K562 (cell line): ENCODE measurements at regions not wholly inside any gene's neighbourhood (a gene's known extent, or its start where the extent isn't known, plus 50 kb on each side); places are given as distances from the start of the nearest gene placed in this dataset.

Source experiments
- ATAC-seq: fragments of 200-7000 bp; cut with Tn5 transposase; 3 replicates; pipeline ENCODE4 v1.9.1; 2020; ENCODE audit warnings: moderate library complexity
- BruUV-seq: library from RNA; stranded (reverse); fragments of 400-500 nt; replicated peaks from 2 replicates; lab custom pipeline; 2021; lab: Mats Ljungman, UMichigan
- CTCF ChIA-PET: fragments of 300-600 bp; formaldehyde crosslinking; extraction: SDS; loops from one replicate; lab custom pipeline; 2021; ENCODE audit warnings: low intra/inter-chr PET ratio; lab: Yijun Ruan, JAX
- POLR2A ChIA-PET: fragments of 300-600, 350-650 bp; sonication (Branson Sonifier 250); formaldehyde crosslinking; extraction: SDS; loops from one replicate; lab custom pipeline; 2021; ENCODE audit warnings: antibody characterized with exemption, inconsistent platforms; lab: Yijun Ruan, JAX
- DNase-seq, 4 experiments: peaks; one replicate each; pipeline versions ENCODE4 v3.0.0 to v3.0.0-alpha.2; 2011 to 2018; ENCODE audit warnings: low spot score in 3 of 4, mixed read lengths in 3 of 4; ENCODE audit errors: extremely low read depth in 1 of 4
- FAIRE-seq: peaks from 2 replicates; lab custom pipeline; 2011; peaks lifted over from hg19 to GRCh38; lab: Jason Lieb, UNC
- H2AFZ ChIP-seq: 2 replicates; pipeline ENCODE4 v1.6.0; 2011; ENCODE audit warnings: low read depth, low read length, control low read depth, inconsistent platforms
- H3K27ac ChIP-seq: fragments of 200-600 bp; 3 replicates; pipeline ENCODE4 v1.8.0; 2011; ENCODE audit warnings: low read depth, mild to moderate bottlenecking, control low read depth, inconsistent platforms, low read length, moderate library complexity, mixed read lengths; ENCODE audit errors: extremely low read depth
- H3K27me3 ChIP-seq, 2 experiments: fragments of 300-600 bp in 1 of 2; 2 replicates in 1 of 2; 3 replicates in 1 of 2; pipeline versions ENCODE4 v1.6.0 to v1.8.0; 2011; ENCODE audit warnings: inconsistent platforms in 2 of 2, low read length in 2 of 2, mild to moderate bottlenecking in 1 of 2, mixed read lengths in 1 of 2, moderate library complexity in 1 of 2; ENCODE audit not compliant: control insufficient read depth in 2 of 2, insufficient read depth in 2 of 2
- H3K36me3 ChIP-seq: fragments of 300-600 bp; 3 replicates; pipeline ENCODE4 v1.8.0; 2011; ENCODE audit warnings: mild to moderate bottlenecking, low read length, inconsistent platforms; ENCODE audit not compliant: control insufficient read depth, insufficient read depth
- H3K4me1 ChIP-seq, 2 experiments: fragments of 200-600 bp in 1 of 2; replicated peaks in 1 of 2; 2 replicates in 1 of 2; 3 replicates in 1 of 2; pipeline versions ENCODE4 v1.5.1 to v1.8.0; 2011; ENCODE audit warnings: inconsistent platforms in 2 of 2, low read length in 2 of 2, mild to moderate bottlenecking in 1 of 2, mixed read lengths in 1 of 2, moderate library complexity in 1 of 2; ENCODE audit not compliant: control insufficient read depth in 2 of 2, insufficient read depth in 2 of 2
- H3K4me2 ChIP-seq: 2 replicates; pipeline ENCODE4 v1.6.1; 2011; ENCODE audit warnings: low read length, control low read depth, inconsistent platforms, mixed read lengths; ENCODE audit not compliant: insufficient read depth
- H3K4me3 ChIP-seq: fragments of 200-600 bp; sonication (generic), shearing (Covaris generic); 2 replicates; pipeline ENCODE4 v1.5.1; 2016; ENCODE audit warnings: control low read depth, inconsistent platforms
- H3K79me2 ChIP-seq: fragments of 200-600 bp; 3 replicates; pipeline ENCODE4 v1.8.0; 2011; ENCODE audit warnings: low read length, inconsistent platforms; ENCODE audit not compliant: control insufficient read depth, insufficient read depth
- H3K9ac ChIP-seq, 2 experiments: 2 replicates each; pipeline versions ENCODE4 v1.6.0 to v1.6.1; 2011; ENCODE audit warnings: low read depth in 2 of 2, low read length in 2 of 2, control low read depth in 1 of 2, inconsistent platforms in 1 of 2, mild to moderate bottlenecking in 1 of 2, mixed read lengths in 1 of 2; ENCODE audit not compliant: insufficient read depth in 1 of 2
- H3K9me1 ChIP-seq: one replicate; pipeline ENCODE4 v1.6.0; 2011; ENCODE audit warnings: inconsistent platforms, mild to moderate bottlenecking, low read length, moderate library complexity; ENCODE audit not compliant: control insufficient read depth, insufficient read depth
- H3K9me3 ChIP-seq: replicated peaks from 2 replicates; pipeline ENCODE4 v1.5.1; 2011; ENCODE audit warnings: low read depth, low read length, inconsistent platforms; ENCODE audit not compliant: control insufficient read depth, insufficient read depth
- H4K20me1 ChIP-seq: replicated peaks from 2 replicates; pipeline ENCODE4 v1.6.1; 2011; ENCODE audit warnings: low read length, inconsistent platforms, mixed read lengths; ENCODE audit not compliant: control insufficient read depth, insufficient read depth
- KDM4B ChIP-seq, 2 experiments: fragments of 450-650 bp in 1 of 2; sonication (generic) in 1 of 2; IDR thresholded peaks; 2 replicates each; pipeline ENCODE4 v1.6.1; 2016 to 2017; ENCODE audit warnings: borderline replicate concordance in 2 of 2, antibody characterized with exemption in 1 of 2, low read depth in 1 of 2, mild to moderate bottlenecking in 1 of 2
- KLF16 ChIP-seq: IDR thresholded peaks from 2 replicates; pipeline ENCODE4 v1.6.1; 2016; ENCODE audit warnings: antibody characterized with exemption
- NR2F6 ChIP-seq: fragments of 450-650 bp; formaldehyde crosslinking; IDR thresholded peaks from 2 replicates; pipeline ENCODE4 v1.4.0; 2020; ENCODE audit warnings: mild to moderate bottlenecking
- XRCC3 ChIP-seq: fragments of 450-650 bp; IDR thresholded peaks from 2 replicates; pipeline ENCODE4 v1.6.1; 2017; ENCODE audit warnings: mild to moderate bottlenecking, moderate library complexity
- ZNF707 ChIP-seq: fragments of 250-450 bp; sonication (Bioruptor Pico); conservative IDR thresholded peaks from 2 replicates; pipeline ENCODE4 v1.8.0; 2022; ENCODE audit warnings: inconsistent platforms, mild to moderate bottlenecking, moderate library complexity
- WGBS: fragments of 100-300 bp; shearing (Covaris generic); methylation state at CpG from one replicate; pipeline ENCODE4 v1.1.6; 2016; ENCODE audit warnings: low coverage, mixed read lengths; ENCODE audit not compliant: insufficient coverage; ENCODE audit errors: missing lambda C conversion rate; 5-methylcytosine and 5-hydroxymethylcytosine counted together
- in situ Hi-C: fragments of 300-500 bp; cut with MboI; formaldehyde crosslinking; loops from 4 replicates; pipeline ENCODE4 v1.15.0; 2018; ENCODE audit warnings: inconsistent platforms, mixed read lengths
- intact Hi-C: fragments of 100-400 bp; cut with micrococcal nuclease; formaldehyde crosslinking; loops from 2 replicates; pipeline ENCODE4 v1.14.2; 2022
- TF ChIP-seq, protein P1 (sequence below): fragments of 250-450 bp; sonication (Bioruptor Pico); IDR thresholded peaks from 2 replicates; pipeline ENCODE4 v1.8.0; 2021; ENCODE audit warnings: moderate library complexity, mild to moderate bottlenecking, inconsistent platforms

DNA sequence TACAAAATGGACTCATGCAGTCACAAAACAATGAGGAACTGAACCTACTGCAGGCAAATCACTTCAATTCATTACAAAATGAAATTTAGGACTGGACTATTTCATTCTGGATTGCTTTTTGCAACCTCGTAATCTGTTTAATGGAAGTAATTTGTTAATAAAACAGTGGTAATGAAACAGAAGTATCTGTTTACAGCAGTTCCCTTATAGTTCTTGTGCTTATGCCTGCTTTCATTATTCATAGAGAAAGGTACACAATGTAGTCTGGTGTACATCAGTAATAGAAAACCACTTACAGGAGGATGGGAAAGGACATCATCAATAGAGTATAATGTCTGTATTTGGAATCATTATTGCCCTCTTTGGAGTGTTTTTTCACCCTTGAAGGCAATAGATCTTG is 389.2 kb upstream of the NUDT12 start:
- CTCF ChIA-PET, result no interaction called here
- no peak overlapping the region for H2AFZ ChIP-seq
- TF ChIP-seq KDM4B (IDR thresholded peaks at IDR 0.05; ENCODE audit: borderline replicate concordance in 2 of 2, low read depth in 1 of 2), result no peak
- no peak for TF ChIP-seq NR2F6
- TF ChIP-seq XRCC3, result no peak
- no peak for TF ChIP-seq KLF16
- TF ChIP-seq, protein P1, sequence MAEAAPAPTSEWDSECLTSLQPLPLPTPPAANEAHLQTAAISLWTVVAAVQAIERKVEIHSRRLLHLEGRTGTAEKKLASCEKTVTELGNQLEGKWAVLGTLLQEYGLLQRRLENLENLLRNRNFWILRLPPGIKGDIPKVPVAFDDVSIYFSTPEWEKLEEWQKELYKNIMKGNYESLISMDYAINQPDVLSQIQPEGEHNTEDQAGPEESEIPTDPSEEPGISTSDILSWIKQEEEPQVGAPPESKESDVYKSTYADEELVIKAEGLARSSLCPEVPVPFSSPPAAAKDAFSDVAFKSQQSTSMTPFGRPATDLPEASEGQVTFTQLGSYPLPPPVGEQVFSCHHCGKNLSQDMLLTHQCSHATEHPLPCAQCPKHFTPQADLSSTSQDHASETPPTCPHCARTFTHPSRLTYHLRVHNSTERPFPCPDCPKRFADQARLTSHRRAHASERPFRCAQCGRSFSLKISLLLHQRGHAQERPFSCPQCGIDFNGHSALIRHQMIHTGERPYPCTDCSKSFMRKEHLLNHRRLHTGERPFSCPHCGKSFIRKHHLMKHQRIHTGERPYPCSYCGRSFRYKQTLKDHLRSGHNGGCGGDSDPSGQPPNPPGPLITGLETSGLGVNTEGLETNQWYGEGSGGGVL (CRISPR knock-in tag), result no peak
- TF ChIP-seq ZNF707 (CRISPR knock-in tag), result no peak
- ATAC-seq (no peak), FAIRE-seq (no peak), DNase-seq (no peak)
- no peaks in the 10 kb centered on the region for H3K9me1 ChIP-seq
- H3K9ac ChIP-seq, result no peak overlapping the region
- no peaks in the 10 kb centered on the region for H3K36me3 ChIP-seq
- no peaks in the 10 kb centered on the region for H3K27me3 ChIP-seq
- H3K79me2 ChIP-seq, result no peaks in the 10 kb centered on the region
- H3K4me1 ChIP-seq, result no peaks in the 10 kb centered on the region
- no TSS peak for BruUV-seq
- no peaks in the 10 kb centered on the region for H4K20me1 ChIP-seq
- in situ Hi-C loops, result no loop called here
- 0% methylated on average over 1 of the region's 1 CpG for WGBS
- H3K9me3 ChIP-seq, result no peaks in the 10 kb centered on the region
- H3K4me3 ChIP-seq, result no peak overlapping the region
- H3K4me2 ChIP-seq, result no peak overlapping the region
- POLR2A ChIA-PET, result no interaction called here
- intact Hi-C loops, result no loop called here
- H3K27ac ChIP-seq, result no peak overlapping the region
